HG02943 (cell line): ENCODE measurements at regions not wholly inside any gene's neighbourhood (a gene's known extent, or its start where the extent isn't known, plus 50 kb on each side); places are given as distances from the start of the nearest gene placed in this dataset.

Source experiments
- ATAC-seq: cut with Tn5 transposase; IDR thresholded peaks from one replicate; pipeline ENCODE4 v1.9.1; 2021; ENCODE audit warnings: mild to moderate bottlenecking, low read depth, moderate library complexity; ENCODE audit not compliant: unreplicated experiment

GRCh38 chr7:46534664-46535588, 613.9 kb upstream of the IGFBP3 start:
- ATAC-seq = no peak

- ATAC-seq = no peak
Observed at GRCh38 chr7:46533946-46534345, 612.9 kb upstream of the IGFBP3 start.

GRCh38 chr7:46532571-46532970, 611.5 kb upstream of the IGFBP3 start:
- no peak for ATAC-seq

GRCh38 chr7:46530081-46530750, 609.1 kb upstream of the IGFBP3 start:
- ATAC-seq = no peak

- no peak for ATAC-seq
Observed at GRCh38 chr7:46527360-46527759, 606.3 kb upstream of the IGFBP3 start.

GRCh38 chr7:46525876-46526275, 604.8 kb upstream of the IGFBP3 start:
- ATAC-seq = no peak

GRCh38 chr7:46524350-46524749, 603.3 kb upstream of the IGFBP3 start:
- no peak for ATAC-seq

GRCh38 chr7:46522354-46522906, 601.4 kb upstream of the IGFBP3 start:
- ATAC-seq = no peak

GRCh38 chr7:46518713-46519112, 597.6 kb upstream of the IGFBP3 start:
- no peak for ATAC-seq

- no peak for ATAC-seq
Observed at GRCh38 chr7:46515844-46516590, 594.9 kb upstream of the IGFBP3 start.

- no peak for ATAC-seq
Observed at GRCh38 chr7:46513447-46513848, 592.4 kb upstream of the IGFBP3 start.

- no peak for ATAC-seq
Observed at GRCh38 chr7:46512891-46513413, 591.9 kb upstream of the IGFBP3 start.

GRCh38 chr7:46511442-46512215, 590.6 kb upstream of the IGFBP3 start:
- ATAC-seq = no peak

GRCh38 chr7:46508583-46508982, 587.5 kb upstream of the IGFBP3 start:
- no peak for ATAC-seq

- no peak for ATAC-seq
Observed at GRCh38 chr7:46507560-46507959, 586.5 kb upstream of the IGFBP3 start.

- ATAC-seq = no peak
Observed at GRCh38 chr7:46494441-46494840, 573.4 kb upstream of the IGFBP3 start.

- no peak for ATAC-seq
Observed at GRCh38 chr7:46494028-46494427, 573.0 kb upstream of the IGFBP3 start.

- ATAC-seq = no peak
Observed at GRCh38 chr7:46493196-46493595, 572.1 kb upstream of the IGFBP3 start.

- ATAC-seq = no peak
Observed at GRCh38 chr7:46492466-46492865, 571.4 kb upstream of the IGFBP3 start.

GRCh38 chr7:46490406-46490805, 569.3 kb upstream of the IGFBP3 start:
- no peak for ATAC-seq
